ENCODE measurements at regions not wholly inside any gene's neighbourhood (a gene's known extent, or its start where the extent isn't known, plus 50 kb on each side); places are given as distances from the start of the nearest gene placed in this dataset.

DNA sequence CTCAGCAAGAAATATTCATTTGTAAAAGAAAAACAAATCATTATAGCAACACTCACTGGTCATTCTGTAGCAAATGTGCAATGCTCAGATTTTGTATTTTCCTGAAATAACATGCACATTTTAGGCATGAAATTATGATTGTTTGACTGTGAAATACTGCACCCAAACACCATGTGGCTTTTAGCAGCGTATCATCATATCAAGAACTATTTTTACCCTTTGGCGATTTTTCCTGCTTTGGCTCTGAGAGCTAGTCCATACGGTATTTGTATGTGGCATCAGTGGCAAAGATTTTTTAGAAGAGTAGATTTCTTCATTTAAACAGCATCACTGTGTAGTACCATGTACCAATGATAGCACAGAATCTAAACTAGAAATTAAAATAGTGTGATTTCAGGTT, 493.1 kb downstream of the NR4A2 start:
- Mint-ChIP-seq H3K9me3 (no peaks in the 10 kb centered on the region), H3K36me3 (ENCODE audit: low read depth) (no peaks in the 10 kb centered on the region), H3K4me3 (no peak overlapping the region), H3K27ac (no peak overlapping the region), H3K27me3 (no peaks in the 10 kb centered on the region), H3K4me1 (ENCODE audit: low read depth) (no peaks in the 10 kb centered on the region)
- no peak for DNase-seq
- intact Hi-C loops (cut with micrococcal nuclease): no loop called here
- POLR2A ChIA-PET: no interaction called here
- CTCF ChIA-PET: no interaction called here
- no peak for ATAC-seq
- TF ChIP-seq CTCF (IDR thresholded peaks at IDR 0.05): no peak

DNA sequence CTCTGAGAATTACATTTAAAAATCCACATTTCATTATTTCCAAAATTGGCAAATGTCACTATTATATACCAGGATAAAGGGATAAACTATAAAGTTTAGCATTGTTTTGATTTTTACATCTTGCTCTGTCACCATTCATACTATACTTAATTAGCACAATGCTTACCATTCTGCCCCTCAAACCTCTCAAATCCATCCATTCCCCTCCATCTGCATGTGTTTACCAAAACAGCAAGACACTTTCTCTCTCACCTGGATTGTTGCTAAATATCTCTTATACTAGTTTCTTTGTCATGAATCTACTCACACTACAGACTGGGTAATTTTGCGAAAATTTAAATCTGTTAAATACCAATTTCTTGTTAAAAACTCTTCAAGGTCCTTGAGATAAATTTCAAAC, 496.1 kb downstream of the NR4A2 start:
- Mint-ChIP-seq H3K27me3 (no peaks in the 10 kb centered on the region), H3K36me3 (ENCODE audit: low read depth) (no peaks in the 10 kb centered on the region), H3K9me3 (no peaks in the 10 kb centered on the region), H3K4me1 (ENCODE audit: low read depth) (no peaks in the 10 kb centered on the region), H3K4me3 (no peak overlapping the region), H3K27ac (no peak overlapping the region)
- ChIA-PET POLR2A (no interaction called here), CTCF (no interaction called here)
- TF ChIP-seq CTCF (IDR thresholded peaks at IDR 0.05): no peak
- intact Hi-C loops (cut with micrococcal nuclease): no loop called here
- ATAC-seq: no peak
- no peak for DNase-seq

DNA sequence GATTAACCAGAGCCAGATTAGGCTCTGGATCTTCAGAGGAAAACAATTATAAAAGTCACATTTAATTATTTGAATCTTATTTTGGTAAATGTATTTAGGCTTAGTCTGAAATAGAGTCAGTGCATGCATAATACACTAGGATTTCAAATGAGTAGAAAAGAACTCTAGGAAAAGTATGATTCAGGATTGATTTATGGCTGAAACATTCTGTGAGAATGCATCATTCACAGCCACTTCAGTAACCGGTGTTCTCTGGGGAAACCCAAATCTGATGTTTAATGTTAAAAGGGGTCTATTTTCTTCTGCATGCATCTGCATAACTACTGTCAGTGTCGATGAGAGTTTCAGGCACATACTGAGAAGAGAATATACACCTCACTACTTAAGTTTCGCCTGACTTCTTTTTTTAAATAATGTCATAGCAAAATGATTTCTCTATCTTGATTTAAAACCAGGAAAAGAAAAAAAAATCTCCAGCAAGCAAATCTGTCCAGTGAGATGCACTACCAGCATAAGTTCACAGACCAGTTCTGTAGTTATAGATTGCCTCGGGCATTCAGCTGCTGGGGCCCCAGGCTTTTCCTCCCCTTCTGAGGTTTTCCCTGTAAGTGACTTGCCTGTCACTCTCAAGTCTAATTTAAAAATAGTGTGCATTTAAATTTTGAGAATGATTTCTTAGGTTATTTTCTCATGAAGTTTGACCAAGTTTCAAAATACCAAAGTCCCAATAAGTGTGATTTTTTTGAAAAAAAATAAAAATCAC, 501.5 kb downstream of the NR4A2 start:
- CTCF ChIA-PET: no interaction called here
- no peak for TF ChIP-seq CTCF (IDR thresholded peaks at IDR 0.05)

GRCh38 chr2:155830351-155830750, 502.2 kb downstream of the NR4A2 start:
- no peak for TF ChIP-seq CTCF (IDR thresholded peaks at IDR 0.05)
- H3K4me3 Mint-ChIP-seq: no peak overlapping the region
- ATAC-seq (no peak), DNase-seq (no peak)
- no peaks in the 10 kb centered on the region for H3K27me3 Mint-ChIP-seq
- H3K27ac Mint-ChIP-seq: no peak overlapping the region
- H3K9me3 Mint-ChIP-seq: no peaks in the 10 kb centered on the region
- intact Hi-C loops (cut with micrococcal nuclease): no loop called here
- CTCF ChIA-PET: no interaction called here
- no peaks in the 10 kb centered on the region for H3K36me3 Mint-ChIP-seq (ENCODE audit: low read depth)
- POLR2A ChIA-PET: no interaction called here
- no peaks in the 10 kb centered on the region for H3K4me1 Mint-ChIP-seq (ENCODE audit: low read depth)

More for the DNA sequence above, 501.5 kb downstream of the NR4A2 start:
- Mint-ChIP-seq H3K36me3 (ENCODE audit: low read depth) (no peaks in the 10 kb centered on the region), H3K27ac (no peak overlapping the region), H3K27me3 (no peaks in the 10 kb centered on the region), H3K9me3 (no peaks in the 10 kb centered on the region), H3K4me1 (ENCODE audit: low read depth) (no peaks in the 10 kb centered on the region), H3K4me3 (no peak overlapping the region)
- intact Hi-C loops (cut with micrococcal nuclease): no loop called here
- DNase-seq (no peak), ATAC-seq (no peak)
- POLR2A ChIA-PET: no interaction called here

- no peaks in the 10 kb centered on the region for H3K4me1 Mint-ChIP-seq (ENCODE audit: low read depth)
- DNase-seq (no peak), ATAC-seq (no peak)
- H3K27ac Mint-ChIP-seq: no peak overlapping the region
- CTCF ChIA-PET: no interaction called here
- H3K36me3 Mint-ChIP-seq (ENCODE audit: low read depth): no peaks in the 10 kb centered on the region
- no peaks in the 10 kb centered on the region for H3K27me3 Mint-ChIP-seq
- POLR2A ChIA-PET: interaction anchor here (0.8 kb wide), 1 partner anchor 15 kb away, joined by 3 read pairs; no protein-coding TSS in a partner anchor
- TF ChIP-seq CTCF (IDR thresholded peaks at IDR 0.05): no peak
- no peaks in the 10 kb centered on the region for H3K9me3 Mint-ChIP-seq
- intact Hi-C loops (cut with micrococcal nuclease): no loop called here
- no peak overlapping the region for H3K4me3 Mint-ChIP-seq
Observed at GRCh38 chr2:155825876-155826275, 506.6 kb downstream of the NR4A2 start.
